Tibial nerve (tissue), 3 donors: ENCODE measurements at regions not wholly inside any gene's neighbourhood (a gene's known extent, or its start where the extent isn't known, plus 50 kb on each side); places are given as distances from the start of the nearest gene placed in this dataset.

Source experiments
- CTCF ChIP-seq, 5 experiments: fragments of 200-600 bp in 3 of 5; fragments of 450-650 bp in 2 of 5; sonication (generic) in 3 of 5; IDR thresholded peaks; one replicate each; pipeline ENCODE4 v1.5.1; 2016 to 2019; ENCODE audit warnings: antibody characterized with exemption in 5 of 5, mild to moderate bottlenecking in 3 of 5, moderate library complexity in 2 of 5
- POLR2A ChIP-seq, 2 donors: fragments of 450-650 bp; IDR thresholded peaks; one replicate each; pipeline ENCODE4 v1.6.1; 2017; ENCODE audit warnings: antibody characterized with exemption in 2 of 2, mild to moderate bottlenecking in 2 of 2, moderate library complexity in 2 of 2

- TF ChIP-seq CTCF (IDR thresholded peaks at IDR 0.05): no peak
- TF ChIP-seq POLR2A (IDR thresholded peaks at IDR 0.05): no peak
Measured at GRCh38 chr5:17690473-17690872, 56.2 kb downstream of the TAF11L14 start.
